ENCODE measurements at regions not wholly inside any gene's neighbourhood (a gene's known extent, or its start where the extent isn't known, plus 50 kb on each side); places are given as distances from the start of the nearest gene placed in this dataset.
"Not testable (repeated sequence)": the region's sequence is repeated elsewhere in the genome, so short reads cannot be mapped to it uniquely, and the experiment has no call there.

GRCh38 chr5:33206962-33207506 is 233.7 kb upstream of the TARS1 start:
- TF ChIP-seq CTCF (IDR thresholded peaks at IDR 0.05; ENCODE audit: borderline replicate concordance, insufficient read depth, low read depth, low read length): no peak
- no peak overlapping the region for H3K4me3 ChIP-seq (ENCODE audit: low read depth, low read length)

- H3K4me3 ChIP-seq (ENCODE audit: low read depth, low read length): no peak overlapping the region
- no peak for TF ChIP-seq CTCF (IDR thresholded peaks at IDR 0.05; ENCODE audit: borderline replicate concordance, insufficient read depth, low read depth, low read length)
These were observed 231.5 kb upstream of the TARS1 start for GRCh38 chr5:33209252-33209651.

GRCh38 chr5:33210221-33210620 is 230.5 kb upstream of the TARS1 start:
- H3K4me3 ChIP-seq (ENCODE audit: low read depth, low read length): not testable (repeated sequence)

- no peak overlapping the region for H3K4me3 ChIP-seq (ENCODE audit: low read depth, low read length)
- TF ChIP-seq CTCF (IDR thresholded peaks at IDR 0.05; ENCODE audit: borderline replicate concordance, insufficient read depth, low read depth, low read length): no peak
These were observed 229.8 kb upstream of the TARS1 start for GRCh38 chr5:33210978-33211377.

- no peak overlapping the region for H3K4me3 ChIP-seq (ENCODE audit: low read depth, low read length)
- TF ChIP-seq CTCF (IDR thresholded peaks at IDR 0.05; ENCODE audit: borderline replicate concordance, insufficient read depth, low read depth, low read length): no peak
These were observed 228.3 kb upstream of the TARS1 start for GRCh38 chr5:33212439-33212838.

- TF ChIP-seq CTCF (IDR thresholded peaks at IDR 0.05; ENCODE audit: borderline replicate concordance, insufficient read depth, low read depth, low read length): no peak
- H3K4me3 ChIP-seq (ENCODE audit: low read depth, low read length): no peak overlapping the region
These were observed 227.9 kb upstream of the TARS1 start for GRCh38 chr5:33212900-33213299.

- no peak for TF ChIP-seq CTCF (IDR thresholded peaks at IDR 0.05; ENCODE audit: borderline replicate concordance, insufficient read depth, low read depth, low read length)
These were observed 217.0 kb upstream of the TARS1 start for GRCh38 chr5:33223563-33224284.

More at GRCh38 chr5:33223563-33224284, 217.0 kb upstream of the TARS1 start:
- H3K4me3 ChIP-seq (ENCODE audit: low read depth, low read length): no peak overlapping the region
